ENCODE measurements at regions not wholly inside any gene's neighbourhood (a gene's known extent, or its start where the extent isn't known, plus 50 kb on each side); places are given as distances from the start of the nearest gene placed in this dataset.

GRCh38 chr18:25935356-25935755 lies 155.1 kb downstream of the SS18 start:
- TF ChIP-seq, protein P1, sequence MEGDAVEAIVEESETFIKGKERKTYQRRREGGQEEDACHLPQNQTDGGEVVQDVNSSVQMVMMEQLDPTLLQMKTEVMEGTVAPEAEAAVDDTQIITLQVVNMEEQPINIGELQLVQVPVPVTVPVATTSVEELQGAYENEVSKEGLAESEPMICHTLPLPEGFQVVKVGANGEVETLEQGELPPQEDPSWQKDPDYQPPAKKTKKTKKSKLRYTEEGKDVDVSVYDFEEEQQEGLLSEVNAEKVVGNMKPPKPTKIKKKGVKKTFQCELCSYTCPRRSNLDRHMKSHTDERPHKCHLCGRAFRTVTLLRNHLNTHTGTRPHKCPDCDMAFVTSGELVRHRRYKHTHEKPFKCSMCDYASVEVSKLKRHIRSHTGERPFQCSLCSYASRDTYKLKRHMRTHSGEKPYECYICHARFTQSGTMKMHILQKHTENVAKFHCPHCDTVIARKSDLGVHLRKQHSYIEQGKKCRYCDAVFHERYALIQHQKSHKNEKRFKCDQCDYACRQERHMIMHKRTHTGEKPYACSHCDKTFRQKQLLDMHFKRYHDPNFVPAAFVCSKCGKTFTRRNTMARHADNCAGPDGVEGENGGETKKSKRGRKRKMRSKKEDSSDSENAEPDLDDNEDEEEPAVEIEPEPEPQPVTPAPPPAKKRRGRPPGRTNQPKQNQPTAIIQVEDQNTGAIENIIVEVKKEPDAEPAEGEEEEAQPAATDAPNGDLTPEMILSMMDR (IDR thresholded peaks at IDR 0.05), result no peak
- no peak overlapping the region for H3K27ac ChIP-seq
- DNase-seq (ENCODE audit: low spot score), result no peak
- H3K4me1 ChIP-seq, result no peaks in the 10 kb centered on the region
- no peak overlapping the region for H3K4me3 ChIP-seq
- H3K27me3 ChIP-seq, result no peaks in the 10 kb centered on the region
- no peaks in the 10 kb centered on the region for H3K36me3 ChIP-seq
- H3K9me3 ChIP-seq, result no peaks in the 10 kb centered on the region

- Histone ChIP-seq H3K36me3 (no peaks in the 10 kb centered on the region), H3K27ac (no peak overlapping the region), H3K4me1 (no peaks in the 10 kb centered on the region), H3K9me3 (no peaks in the 10 kb centered on the region), H3K4me3 (no peak overlapping the region), H3K27me3 (no peaks in the 10 kb centered on the region)
- DNase-seq (ENCODE audit: low spot score), result no peak
- TF ChIP-seq, protein P1 (IDR thresholded peaks at IDR 0.05), result no peak
Observed at GRCh38 chr18:25931126-25931525, 159.3 kb downstream of the SS18 start.

GRCh38 chr18:25929787-25930186 lies 160.6 kb downstream of the SS18 start:
- Histone ChIP-seq H3K36me3 (no peaks in the 10 kb centered on the region), H3K9me3 (no peaks in the 10 kb centered on the region), H3K4me3 (no peak overlapping the region), H3K4me1 (no peaks in the 10 kb centered on the region), H3K27me3 (no peaks in the 10 kb centered on the region), H3K27ac (no peak overlapping the region)
- no peak for DNase-seq (ENCODE audit: low spot score)
- TF ChIP-seq, protein P1 (IDR thresholded peaks at IDR 0.05), result no peak

DNA sequence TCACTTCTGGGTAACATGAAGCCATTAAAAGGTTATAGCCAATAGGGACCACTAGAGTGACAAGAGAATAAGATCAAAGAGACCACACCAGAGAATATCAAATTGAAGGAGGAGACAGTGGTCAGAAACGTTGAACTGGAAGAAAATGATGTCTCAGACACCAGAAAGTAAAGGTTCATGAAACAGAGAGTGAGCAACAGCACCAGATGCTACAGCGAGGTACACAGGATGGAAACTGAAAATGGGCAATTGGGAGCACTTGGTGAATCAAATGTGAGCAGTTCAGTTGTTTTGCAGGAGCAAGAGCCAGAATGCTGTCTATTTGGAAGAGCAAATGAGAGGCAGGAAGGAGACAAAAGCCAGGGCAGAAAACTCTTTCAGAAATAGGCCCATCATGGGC lies 162.6 kb downstream of the SS18 start:
- Histone ChIP-seq H3K4me3 (no peak overlapping the region), H3K9me3 (no peaks in the 10 kb centered on the region), H3K36me3 (no peaks in the 10 kb centered on the region), H3K27ac (no peak overlapping the region), H3K4me1 (no peaks in the 10 kb centered on the region), H3K27me3 (no peaks in the 10 kb centered on the region)
- TF ChIP-seq, protein P1 (IDR thresholded peaks at IDR 0.05), result no peak
- no peak for DNase-seq (ENCODE audit: low spot score)

- TF ChIP-seq, protein P1 (IDR thresholded peaks at IDR 0.05), result no peak
- DNase-seq (ENCODE audit: low spot score), result no peak
- H3K27me3 ChIP-seq, result no peaks in the 10 kb centered on the region
Observed at GRCh38 chr18:25923193-25923592, 167.2 kb downstream of the SS18 start.

GRCh38 chr18:25921677-25922421 lies 168.6 kb downstream of the SS18 start:
- no peak overlapping the region for H3K4me3 ChIP-seq
- no peaks in the 10 kb centered on the region for H3K9me3 ChIP-seq
- no peaks in the 10 kb centered on the region for H3K27me3 ChIP-seq
- DNase-seq (ENCODE audit: low spot score), result no peak
- H3K36me3 ChIP-seq, result no peaks in the 10 kb centered on the region
- TF ChIP-seq, protein P1 (IDR thresholded peaks at IDR 0.05), result peak in 1 of 2 donors; percentile 48
- H3K27ac ChIP-seq, result no peak overlapping the region
- H3K4me1 ChIP-seq, result no peaks in the 10 kb centered on the region

More at GRCh38 chr18:25923193-25923592, 167.2 kb downstream of the SS18 start:
- no peak overlapping the region for H3K27ac ChIP-seq
- H3K4me3 ChIP-seq, result no peak overlapping the region
- H3K36me3 ChIP-seq, result no peaks in the 10 kb centered on the region
- H3K4me1 ChIP-seq, result no peaks in the 10 kb centered on the region
- H3K9me3 ChIP-seq, result no peaks in the 10 kb centered on the region
